Esophagus muscularis mucosa (tissue), 4 donors: ENCODE measurements at regions not wholly inside any gene's neighbourhood (a gene's known extent, or its start where the extent isn't known, plus 50 kb on each side); places are given as distances from the start of the nearest gene placed in this dataset.

ENCODE experiments used
- DNase-seq: peaks from one replicate; pipeline ENCODE4 v3.0.0-alpha.2; 2017; ENCODE audit errors: extremely low spot score
- H3K27ac ChIP-seq, 4 donors: fragments of 200-600 bp; sonication (generic); replicated peaks in 1 of 4; 1 replicate in 3 of 4; 2 replicates in 1 of 4; pipeline ENCODE4 v1.5.1; 2016 to 2019; ENCODE audit warnings: mild to moderate bottlenecking in 1 of 4
- H3K27me3 ChIP-seq, 4 donors: fragments of 200-600 bp; sonication (generic); one replicate each; pipeline versions ENCODE4 v1.5.1 to v1.6.0; 2016 to 2019
- H3K36me3 ChIP-seq, 4 donors: fragments of 200-600 bp; sonication (generic); one replicate each; pipeline ENCODE4 v1.5.1; 2016 to 2019
- H3K4me1 ChIP-seq, 4 donors: fragments of 200-600 bp; sonication (generic); one replicate each; pipeline ENCODE4 v1.5.1; 2016 to 2019
- H3K4me3 ChIP-seq, 4 donors: fragments of 200-600 bp; sonication (generic); 1 replicate in 2 of 4; 2 replicates in 2 of 4; pipeline ENCODE4 v1.5.1; 2016 to 2019; ENCODE audit warnings: mild to moderate bottlenecking in 4 of 4, moderate library complexity in 1 of 4
- H3K9me3 ChIP-seq, 4 donors: fragments of 200-600 bp; sonication (generic); 1 replicate in 3 of 4; 2 replicates in 1 of 4; pipeline ENCODE4 v1.5.1; 2016 to 2019
- EP300 ChIP-seq: sonication (generic); formaldehyde crosslinking; IDR thresholded peaks from one replicate; pipeline ENCODE4 v1.6.1; 2017; ENCODE audit warnings: antibody characterized with exemption
- POLR2A ChIP-seq: fragments of 450-650 bp; IDR thresholded peaks from one replicate; pipeline ENCODE4 v1.6.1; 2017; ENCODE audit warnings: antibody characterized with exemption, moderate library complexity, mild to moderate bottlenecking, low read depth
- POLR2AphosphoS5 ChIP-seq, 2 donors: sonication (generic); formaldehyde crosslinking; IDR thresholded peaks; one replicate each; pipeline ENCODE4 v1.6.1; 2017; ENCODE audit warnings: antibody characterized with exemption in 2 of 2
- WGBS: methylation state at CpG from one replicate; pipeline ENCODE4 v1.1.5; 2018; 5-methylcytosine and 5-hydroxymethylcytosine counted together
- intact Hi-C: fragments of 100-400 bp; cut with DNase I; formaldehyde crosslinking; loops from one replicate; pipeline ENCODE4 v1.15.1; 2023
- TF ChIP-seq, protein P1 (sequence below), 3 experiments: fragments of 200-600 bp in 2 of 3; fragments of 450-650 bp in 1 of 3; sonication (generic) in 2 of 3; IDR thresholded peaks; one replicate each; pipeline ENCODE4 v1.5.1; 2017 to 2019; ENCODE audit warnings: antibody characterized with exemption in 3 of 3, mild to moderate bottlenecking in 2 of 3, moderate library complexity in 1 of 3

DNA sequence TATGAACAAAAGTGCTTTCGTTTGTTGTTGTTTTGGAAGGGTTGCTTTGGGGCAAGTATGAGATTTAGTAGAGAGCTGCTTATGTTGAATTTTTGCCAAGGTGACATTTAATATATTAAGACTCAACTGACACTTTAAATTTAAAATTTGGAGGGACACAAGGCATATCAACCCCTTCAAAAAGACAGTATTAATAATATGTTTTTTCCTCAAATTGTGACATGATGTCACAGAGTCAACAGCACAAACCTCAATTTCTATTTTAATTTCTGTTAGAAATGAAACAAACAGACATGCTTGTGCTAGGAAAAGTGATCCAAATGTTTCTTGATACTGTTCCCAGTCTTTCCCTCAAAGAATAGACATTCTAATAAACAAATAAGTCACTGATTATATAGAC lies 218.9 kb downstream of the CYRIA start:
- Histone ChIP-seq H3K9me3 (no peaks in the 10 kb centered on the region), H3K4me3 (no peak overlapping the region), H3K4me1 (no peaks in the 10 kb centered on the region), H3K27me3 (no peaks in the 10 kb centered on the region), H3K36me3 (no peaks in the 10 kb centered on the region), H3K27ac (no peak overlapping the region)
- intact Hi-C loops, result no loop called here
- TF ChIP-seq POLR2AphosphoS5 (IDR thresholded peaks at IDR 0.05) (no peak), EP300 (no peak), POLR2A (no peak)
- TF ChIP-seq, protein P1, sequence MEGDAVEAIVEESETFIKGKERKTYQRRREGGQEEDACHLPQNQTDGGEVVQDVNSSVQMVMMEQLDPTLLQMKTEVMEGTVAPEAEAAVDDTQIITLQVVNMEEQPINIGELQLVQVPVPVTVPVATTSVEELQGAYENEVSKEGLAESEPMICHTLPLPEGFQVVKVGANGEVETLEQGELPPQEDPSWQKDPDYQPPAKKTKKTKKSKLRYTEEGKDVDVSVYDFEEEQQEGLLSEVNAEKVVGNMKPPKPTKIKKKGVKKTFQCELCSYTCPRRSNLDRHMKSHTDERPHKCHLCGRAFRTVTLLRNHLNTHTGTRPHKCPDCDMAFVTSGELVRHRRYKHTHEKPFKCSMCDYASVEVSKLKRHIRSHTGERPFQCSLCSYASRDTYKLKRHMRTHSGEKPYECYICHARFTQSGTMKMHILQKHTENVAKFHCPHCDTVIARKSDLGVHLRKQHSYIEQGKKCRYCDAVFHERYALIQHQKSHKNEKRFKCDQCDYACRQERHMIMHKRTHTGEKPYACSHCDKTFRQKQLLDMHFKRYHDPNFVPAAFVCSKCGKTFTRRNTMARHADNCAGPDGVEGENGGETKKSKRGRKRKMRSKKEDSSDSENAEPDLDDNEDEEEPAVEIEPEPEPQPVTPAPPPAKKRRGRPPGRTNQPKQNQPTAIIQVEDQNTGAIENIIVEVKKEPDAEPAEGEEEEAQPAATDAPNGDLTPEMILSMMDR (IDR thresholded peaks at IDR 0.05), result no peak
- 95% methylated on average over 1 of the region's 1 CpG for WGBS
- DNase-seq, result no peak

DNA sequence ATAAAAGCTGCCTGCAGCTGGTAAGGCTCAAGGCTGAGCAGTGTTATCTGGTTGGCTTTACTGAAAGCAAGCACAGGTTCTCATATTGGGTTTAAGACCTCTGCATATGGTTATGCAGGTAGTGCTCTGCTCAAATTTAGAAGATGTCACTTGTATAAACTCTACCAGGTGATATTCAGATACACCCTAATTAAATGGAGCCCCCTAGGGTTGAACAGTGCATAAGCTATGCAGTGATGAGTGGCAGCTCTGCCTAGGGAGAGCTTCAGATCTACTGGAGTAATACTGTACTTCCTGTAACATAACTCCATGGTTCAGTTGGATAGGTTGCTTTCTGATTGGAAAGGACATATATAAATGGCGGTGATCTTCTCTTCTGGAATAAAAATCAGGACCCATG lies 222.7 kb downstream of the CYRIA start:
- no peak overlapping the region for H3K4me3 ChIP-seq
- peak; percentile 77 for DNase-seq
- no peaks in the 10 kb centered on the region for H3K4me1 ChIP-seq
- WGBS, result 90% methylated on average over 1 of the region's 1 CpG
- H3K27me3 ChIP-seq, result no peaks in the 10 kb centered on the region
- intact Hi-C loops, result no loop called here
- H3K27ac ChIP-seq, result no peak overlapping the region
- no peaks in the 10 kb centered on the region for H3K36me3 ChIP-seq
- no peaks in the 10 kb centered on the region for H3K9me3 ChIP-seq
- no peak for TF ChIP-seq POLR2A
- TF ChIP-seq EP300, result no peak
- TF ChIP-seq, protein P1 (IDR thresholded peaks at IDR 0.05), result no peak
- TF ChIP-seq POLR2AphosphoS5 (IDR thresholded peaks at IDR 0.05), result no peak

DNA sequence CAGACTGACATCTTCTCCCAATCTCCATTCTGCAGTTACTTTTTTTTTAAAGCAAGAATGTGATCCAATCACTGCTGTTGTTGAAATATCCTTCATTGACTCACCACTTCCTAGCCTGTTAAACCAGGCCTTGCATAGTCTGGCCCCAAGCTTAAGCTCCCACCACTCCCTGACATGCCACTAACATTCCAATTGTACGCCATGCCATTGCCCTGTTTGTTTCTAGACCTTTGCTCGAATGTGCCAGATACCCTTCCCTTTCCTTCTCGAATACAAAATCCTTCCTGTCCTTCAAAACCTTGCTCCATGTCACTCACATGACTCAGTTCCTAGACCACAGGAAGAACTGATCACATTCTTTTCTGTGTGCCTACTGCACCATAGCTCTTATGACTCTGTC lies 224.2 kb downstream of the CYRIA start:
- Histone ChIP-seq H3K27ac (no peak overlapping the region), H3K9me3 (no peaks in the 10 kb centered on the region), H3K4me1 (no peaks in the 10 kb centered on the region), H3K27me3 (no peaks in the 10 kb centered on the region), H3K4me3 (no peak overlapping the region), H3K36me3 (no peaks in the 10 kb centered on the region)
- WGBS, result 82% methylated on average over 3 of the region's 3 CpGs
- TF ChIP-seq POLR2A, result no peak
- TF ChIP-seq POLR2AphosphoS5 (IDR thresholded peaks at IDR 0.05), result no peak
- no peak for TF ChIP-seq EP300
- TF ChIP-seq, protein P1 (IDR thresholded peaks at IDR 0.05), result no peak
- DNase-seq, result peak; percentile 62
- intact Hi-C loops, result no loop called here

DNA sequence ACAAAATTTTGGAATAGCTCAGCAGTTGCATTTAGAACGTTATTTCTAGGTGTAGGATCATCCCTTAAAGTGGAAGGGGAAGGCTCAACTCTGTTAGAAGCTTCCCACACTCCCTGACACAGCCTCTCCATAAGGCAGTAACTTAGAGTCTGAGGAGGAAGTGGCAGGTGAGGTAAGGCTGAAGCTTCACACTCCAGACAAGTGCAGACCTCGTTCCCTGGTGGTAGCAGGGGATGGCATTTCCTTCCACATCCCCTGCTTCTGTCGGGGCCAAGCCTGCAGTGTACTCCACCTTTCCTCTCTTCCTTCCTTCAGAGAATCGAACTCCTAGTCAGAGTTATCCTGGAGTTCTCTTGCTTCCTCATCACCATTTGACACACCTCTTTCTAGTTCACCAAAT lies 224.7 kb downstream of the CYRIA start:
- Histone ChIP-seq H3K36me3 (no peaks in the 10 kb centered on the region), H3K4me3 (no peak overlapping the region), H3K4me1 (no peaks in the 10 kb centered on the region), H3K9me3 (no peaks in the 10 kb centered on the region), H3K27ac (no peak overlapping the region), H3K27me3 (no peaks in the 10 kb centered on the region)
- no peak for TF ChIP-seq POLR2AphosphoS5 (IDR thresholded peaks at IDR 0.05)
- TF ChIP-seq, protein P1 (IDR thresholded peaks at IDR 0.05), result no peak
- TF ChIP-seq EP300, result no peak
- TF ChIP-seq POLR2A, result no peak
- DNase-seq, result peak; percentile 34
- 74% methylated on average over 4 of the region's 4 CpGs for WGBS
- intact Hi-C loops, result no loop called here

DNA sequence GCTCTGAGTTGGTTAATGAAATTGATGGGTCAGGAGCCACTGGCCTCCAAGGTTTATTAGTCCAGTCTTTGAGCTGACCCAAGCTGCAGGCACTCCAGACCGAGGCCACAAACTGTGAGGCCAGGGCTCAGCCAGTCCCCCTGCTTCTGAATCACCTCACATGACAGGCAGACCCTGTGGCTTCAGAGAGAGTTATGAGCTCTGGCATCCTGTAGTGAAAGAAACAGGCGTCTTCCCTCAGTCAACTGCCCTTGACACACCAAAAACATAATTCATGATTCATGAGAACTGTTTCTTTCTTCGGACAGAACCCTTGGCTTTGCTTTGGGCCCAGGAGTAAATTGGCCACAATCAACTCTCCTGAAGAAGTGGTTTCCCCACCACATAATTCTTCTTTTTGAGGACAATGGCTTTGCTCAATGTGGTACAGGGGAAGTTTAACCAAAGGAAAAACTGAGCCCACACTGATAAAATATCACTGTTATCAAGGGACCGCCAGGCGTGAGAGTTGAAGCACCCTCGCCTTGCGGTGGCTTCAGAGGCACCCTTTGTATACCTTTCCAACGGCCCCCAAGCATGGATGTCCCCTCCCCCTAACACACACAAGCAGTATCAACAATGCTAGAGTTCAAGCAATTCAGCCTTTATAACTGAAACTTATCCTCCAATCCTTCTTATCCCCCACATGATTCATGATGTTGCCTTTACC lies 226.9 kb downstream of the CYRIA start:
- Histone ChIP-seq H3K4me1 (no peaks in the 10 kb centered on the region), H3K36me3 (no peaks in the 10 kb centered on the region), H3K27me3 (no peaks in the 10 kb centered on the region), H3K4me3 (no peak overlapping the region), H3K9me3 (no peaks in the 10 kb centered on the region), H3K27ac (no peak overlapping the region)
- peak; percentile 74 for DNase-seq
- TF ChIP-seq POLR2A, result no peak
- TF ChIP-seq EP300, result no peak
- no peak for TF ChIP-seq POLR2AphosphoS5 (IDR thresholded peaks at IDR 0.05)
- TF ChIP-seq, protein P1 (IDR thresholded peaks at IDR 0.05), result no peak
- 76% methylated on average over 7 of the region's 8 CpGs for WGBS
- intact Hi-C loops, result no loop called here
